ENCODE measurements at regions not wholly inside any gene's neighbourhood (a gene's known extent, or its start where the extent isn't known, plus 50 kb on each side); places are given as distances from the start of the nearest gene placed in this dataset.

DNA sequence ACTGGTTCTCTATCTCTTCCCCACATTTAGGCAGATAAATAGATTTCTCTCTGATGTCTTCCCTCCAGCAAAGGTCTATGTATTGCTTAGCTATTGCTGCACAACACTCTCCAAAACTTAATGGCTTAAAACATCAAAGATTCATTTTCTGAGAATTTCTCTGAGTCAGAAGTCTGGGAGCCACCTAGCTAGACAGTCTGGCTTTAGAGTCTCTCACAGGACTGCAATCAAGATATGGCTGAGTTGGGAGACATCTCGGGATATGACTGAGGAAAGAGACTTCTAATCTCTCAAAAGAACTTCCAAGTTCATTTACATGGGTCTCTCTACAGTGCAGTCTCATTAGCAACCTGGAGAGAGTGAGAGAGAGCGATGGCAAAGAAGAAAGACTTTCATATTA lies 553.6 kb upstream of the GHITM start:
- TF ChIP-seq CTCF (IDR thresholded peaks at IDR 0.05) = no peak
- TF ChIP-seq POLR2A (IDR thresholded peaks at IDR 0.05) = no peak

Data from uterus (tissue), 2 donors.